Colon (tissue), 2 donors: ENCODE measurements at regions not wholly inside any gene's neighbourhood (a gene's known extent, or its start where the extent isn't known, plus 50 kb on each side); places are given as distances from the start of the nearest gene placed in this dataset.

Experiments used
- FAIRE-seq: peaks from 2 replicates; lab custom pipeline; 2012; peaks lifted over from hg19 to GRCh38; lab: Jason Lieb, UNC
- donor health status: control.
- donor health status: control.

- FAIRE-seq = no peak
Observed at GRCh38 chr3:25099666-25100065, 328.4 kb upstream of the RARB start.

GRCh38 chr3:25103391-25103790 lies 324.7 kb upstream of the RARB start:
- FAIRE-seq = no peak

GRCh38 chr3:25107918-25108617 lies 320.0 kb upstream of the RARB start:
- FAIRE-seq = no peak

GRCh38 chr3:25110642-25111041 lies 317.4 kb upstream of the RARB start:
- FAIRE-seq = no peak

GRCh38 chr3:25113891-25114290 lies 314.2 kb upstream of the RARB start:
- FAIRE-seq = no peak

- FAIRE-seq = no peak
Observed at GRCh38 chr3:25114532-25114931, 313.5 kb upstream of the RARB start.

- FAIRE-seq = no peak
Observed at GRCh38 chr3:25117005-25117593, 311.0 kb upstream of the RARB start.

GRCh38 chr3:25119682-25120081 lies 308.4 kb upstream of the RARB start:
- FAIRE-seq = no peak

- FAIRE-seq = no peak
Observed at GRCh38 chr3:25120665-25121064, 307.4 kb upstream of the RARB start.

GRCh38 chr3:25125201-25125600 lies 302.9 kb upstream of the RARB start:
- FAIRE-seq = no peak

GRCh38 chr3:25128735-25129134 lies 299.3 kb upstream of the RARB start:
- no peak for FAIRE-seq

- FAIRE-seq = peak; percentile 86
Observed at GRCh38 chr3:25130724-25131520, 297.1 kb upstream of the RARB start.

- no peak for FAIRE-seq
Observed at GRCh38 chr3:25133588-25133987, 294.5 kb upstream of the RARB start.

GRCh38 chr3:25137606-25138005 lies 290.5 kb upstream of the RARB start:
- no peak for FAIRE-seq

- no peak for FAIRE-seq
Observed at GRCh38 chr3:25139267-25139666, 288.8 kb upstream of the RARB start.

- no peak for FAIRE-seq
Observed at GRCh38 chr3:25142609-25143355, 285.3 kb upstream of the RARB start.

- no peak for FAIRE-seq
Observed at GRCh38 chr3:25143356-25144025, 284.6 kb upstream of the RARB start.

- FAIRE-seq = no peak
Observed at GRCh38 chr3:25144430-25144829, 283.6 kb upstream of the RARB start.

GRCh38 chr3:25145176-25145575 lies 282.9 kb upstream of the RARB start:
- FAIRE-seq = no peak

- no peak for FAIRE-seq
Observed at GRCh38 chr3:25150199-25150598, 277.9 kb upstream of the RARB start.

GRCh38 chr3:25151281-25151902 lies 276.7 kb upstream of the RARB start:
- FAIRE-seq = no peak

GRCh38 chr3:25151903-25152295 lies 276.2 kb upstream of the RARB start:
- no peak for FAIRE-seq
